GM21367 (cell line): ENCODE measurements at regions not wholly inside any gene's neighbourhood (a gene's known extent, or its start where the extent isn't known, plus 50 kb on each side); places are given as distances from the start of the nearest gene placed in this dataset.

Experiments
- ATAC-seq: cut with Tn5 transposase; IDR thresholded peaks from one replicate; pipeline ENCODE4 v1.9.1; 2021; ENCODE audit not compliant: unreplicated experiment

- ATAC-seq, result no peak
These were observed 150.0 kb upstream of the MYCN start for GRCh38 chr2:15790326-15790725.

GRCh38 chr2:15790838-15791237 lies 149.5 kb upstream of the MYCN start:
- no peak for ATAC-seq

DNA sequence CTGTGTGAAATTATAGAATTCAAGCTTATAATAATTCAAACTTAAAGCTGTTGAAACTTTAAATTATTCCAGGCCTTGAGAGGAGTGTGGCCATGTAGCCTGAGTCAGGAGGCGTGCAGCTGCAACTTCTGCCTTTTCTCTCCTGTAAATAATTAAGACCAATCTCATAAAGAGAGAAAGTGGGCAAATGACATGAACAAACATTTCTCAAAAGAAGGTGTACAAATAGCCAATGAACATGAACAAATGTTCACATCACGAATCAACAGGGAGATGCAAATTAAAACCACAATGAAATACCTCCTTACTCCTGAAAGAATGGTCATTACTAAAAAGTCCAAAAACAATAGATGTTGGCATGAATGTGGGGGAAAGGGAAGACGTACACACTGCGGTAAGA lies 149.1 kb upstream of the MYCN start:
- ATAC-seq, result no peak

GRCh38 chr2:15792331-15792730 lies 148.0 kb upstream of the MYCN start:
- no peak for ATAC-seq

DNA sequence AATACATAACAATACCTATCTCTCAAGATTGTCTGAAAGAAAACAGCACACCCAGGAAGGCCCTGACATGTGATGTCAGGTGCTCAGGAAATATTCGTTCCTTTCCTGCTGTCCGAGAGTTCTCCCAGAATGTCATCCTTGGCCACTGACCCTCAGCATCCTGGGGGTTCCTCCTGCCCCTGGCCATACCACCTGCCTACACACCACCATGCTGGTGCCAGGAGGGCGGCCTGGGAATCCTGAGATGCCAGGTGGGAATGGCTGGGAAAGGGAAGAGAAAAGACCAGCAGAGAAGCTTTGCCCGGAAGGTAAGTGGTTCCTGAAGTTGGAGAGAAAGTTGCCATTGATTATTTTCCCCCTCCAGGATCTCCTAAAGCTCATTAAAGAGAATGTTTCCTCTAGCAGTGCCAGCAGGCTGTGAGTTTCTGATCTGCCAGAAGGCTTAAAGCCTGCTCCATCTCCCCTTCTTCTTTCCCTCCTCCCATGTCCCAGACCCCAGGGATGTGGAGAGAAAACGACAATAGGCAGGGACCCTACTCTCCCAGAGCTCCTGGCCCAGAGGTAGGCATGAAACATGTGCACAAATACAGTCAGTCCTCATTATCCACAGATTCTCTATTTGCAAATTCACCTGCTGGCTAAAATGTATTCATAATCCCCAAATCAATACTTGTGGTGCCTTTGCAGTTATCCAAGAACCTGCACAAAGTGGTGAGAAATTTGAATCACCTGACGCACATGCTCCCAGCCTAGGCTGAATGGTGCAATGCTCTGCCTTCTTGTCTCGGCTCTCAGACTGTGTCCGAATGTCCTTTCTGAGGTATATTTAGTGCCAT lies 147.1 kb upstream of the MYCN start:
- ATAC-seq, result no peak

GRCh38 chr2:15793978-15794377 lies 146.4 kb upstream of the MYCN start:
- no peak for ATAC-seq

- no peak for ATAC-seq
These were observed 145.7 kb upstream of the MYCN start for GRCh38 chr2:15794608-15795134.

GRCh38 chr2:15795426-15795825 lies 144.9 kb upstream of the MYCN start:
- no peak for ATAC-seq

GRCh38 chr2:15796167-15796942 lies 144.0 kb upstream of the MYCN start:
- ATAC-seq, result no peak

- ATAC-seq, result no peak
These were observed 143.0 kb upstream of the MYCN start for GRCh38 chr2:15797231-15797938.

DNA sequence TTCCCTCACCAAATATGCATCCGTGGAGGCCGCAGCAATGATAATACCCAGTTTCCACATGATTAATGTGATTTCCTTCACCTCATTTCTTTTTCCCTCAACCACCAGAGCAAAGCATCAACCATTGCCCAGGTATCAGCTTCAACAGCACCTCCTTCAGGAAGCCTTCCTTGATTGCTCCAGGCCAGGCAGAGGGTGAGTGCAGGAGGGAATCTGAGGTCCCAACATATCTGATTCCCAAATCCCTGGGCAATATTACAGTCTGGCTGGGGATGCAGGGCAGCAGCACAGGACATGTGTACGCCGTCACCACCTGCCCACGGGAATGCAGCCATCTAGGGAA lies 142.4 kb upstream of the MYCN start:
- no peak for ATAC-seq

GRCh38 chr2:15798701-15799431 lies 141.5 kb upstream of the MYCN start:
- ATAC-seq, result no peak

DNA sequence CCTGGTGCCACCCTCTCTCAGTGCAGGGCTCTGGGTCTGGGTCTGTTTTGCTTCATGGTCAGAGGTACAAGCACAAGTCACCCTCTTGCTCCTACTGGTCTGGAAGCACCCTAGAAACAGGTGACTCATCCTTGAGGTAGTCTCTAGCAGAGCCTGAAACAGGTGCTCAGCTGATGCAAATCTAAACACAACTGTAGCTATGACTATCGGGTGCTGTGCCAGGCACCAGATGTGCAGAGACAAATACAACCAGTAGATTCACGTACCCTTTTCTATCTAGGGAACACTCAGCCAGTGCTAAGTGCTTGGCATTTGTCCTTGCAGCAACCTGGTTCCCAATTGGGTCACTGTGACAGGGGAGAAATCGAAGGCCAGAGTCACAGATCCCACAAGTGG lies 140.9 kb upstream of the MYCN start:
- no peak for ATAC-seq

GRCh38 chr2:15800495-15801329 lies 139.6 kb upstream of the MYCN start:
- ATAC-seq, result no peak

DNA sequence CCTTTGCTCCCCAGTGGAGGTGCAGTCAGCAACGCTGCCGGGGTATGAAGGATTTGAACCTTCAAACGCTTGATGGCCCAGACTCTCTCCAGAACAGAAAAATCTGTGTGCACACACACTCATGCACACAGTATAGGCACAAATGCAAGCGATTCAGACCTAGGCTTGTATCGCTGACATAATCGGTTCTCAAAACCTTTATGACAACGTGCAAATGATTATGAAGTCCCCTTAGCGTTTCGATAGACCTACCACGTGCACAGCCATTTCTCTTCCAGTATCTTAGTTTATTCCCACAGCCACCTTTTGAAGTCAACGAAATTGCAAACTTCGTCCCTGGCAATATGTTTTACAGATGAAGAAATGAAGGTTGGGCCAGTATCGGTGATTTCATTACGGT lies 138.9 kb upstream of the MYCN start:
- ATAC-seq, result no peak

GRCh38 chr2:15801904-15802303 lies 138.4 kb upstream of the MYCN start:
- no peak for ATAC-seq

- ATAC-seq, result no peak
These were observed 137.4 kb upstream of the MYCN start for GRCh38 chr2:15802657-15803542.

DNA sequence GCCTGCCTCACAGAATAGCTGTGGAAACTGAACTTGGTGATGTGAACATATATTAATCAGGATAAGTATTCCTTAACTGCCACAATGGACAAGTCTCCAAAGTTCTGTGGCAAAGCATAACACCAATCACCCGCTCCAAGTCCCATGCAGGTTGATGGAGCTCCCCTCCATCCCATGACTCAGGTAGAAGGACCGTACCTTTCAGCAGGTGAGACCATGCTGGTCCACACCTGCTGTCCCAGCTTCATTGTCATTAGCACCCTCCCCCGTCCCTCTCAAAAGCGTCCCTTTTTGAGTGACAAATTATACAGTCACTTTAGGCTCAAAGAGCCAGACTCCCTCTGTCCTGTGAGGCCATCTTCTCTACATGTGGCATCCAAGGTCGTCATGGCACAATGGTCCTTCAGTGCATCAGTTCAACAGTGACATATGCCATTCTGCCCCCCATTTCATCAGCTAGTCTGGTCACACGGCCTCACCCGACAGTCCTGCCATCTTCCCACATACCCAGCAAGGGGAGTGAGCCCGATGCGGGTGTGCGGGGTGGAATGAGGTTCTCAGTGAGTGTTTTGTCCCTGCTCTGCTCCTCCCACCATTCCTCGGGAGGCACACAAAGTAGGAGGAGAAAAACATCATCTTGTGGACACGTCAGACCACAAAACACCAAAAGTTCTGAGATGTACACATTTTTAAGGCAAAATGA lies 136.7 kb upstream of the MYCN start:
- no peak for ATAC-seq

DNA sequence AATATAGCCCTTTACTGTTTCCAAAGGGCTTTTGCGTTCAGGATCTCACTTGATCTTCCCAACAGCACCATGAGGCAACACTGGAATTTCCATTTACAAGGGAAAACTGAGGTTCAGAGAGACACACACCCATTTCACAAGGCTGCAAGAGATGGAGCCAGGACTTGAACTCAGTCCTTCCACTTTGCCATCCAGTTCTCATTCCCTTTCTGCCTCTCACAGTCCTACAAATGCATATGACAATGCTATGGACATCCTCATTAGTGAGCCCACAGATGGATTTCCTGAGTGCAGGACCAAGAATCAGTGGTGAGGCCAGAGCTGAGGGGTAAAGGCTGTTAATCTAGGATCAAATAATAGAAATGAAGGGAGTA lies 136.1 kb upstream of the MYCN start:
- ATAC-seq, result no peak
